ENCODE measurements at regions not wholly inside any gene's neighbourhood (a gene's known extent, or its start where the extent isn't known, plus 50 kb on each side); places are given as distances from the start of the nearest gene placed in this dataset.

GRCh38 chr12:124477107-124477915 is 90.1 kb downstream of the NCOR2 start (continued):
- TF ChIP-seq PML (IDR thresholded peaks at IDR 0.05; ENCODE audit: low read length), result peak; percentile 50; the same call in 1 of the 2 replicates
- TF ChIP-seq ZBTB33 (IDR thresholded peaks at IDR 0.05), result 0 out of 2 replicates have a peak, but pooled peaks have one; percentile 41
- TF ChIP-seq ATF2 (IDR thresholded peaks at IDR 0.05; ENCODE audit: low read length), result peak; percentile 82
- TF ChIP-seq CBFB (IDR thresholded peaks at IDR 0.05; ENCODE audit: low read depth), result 0 out of 2 replicates have a peak, but pooled peaks have one; percentile 26
- peak; percentile 67 for TF ChIP-seq KLF5 (IDR thresholded peaks at IDR 0.05; ENCODE audit: partially characterized antibody)
- TF ChIP-seq MTA2 (IDR thresholded peaks at IDR 0.05; ENCODE audit: low read depth), result no peak
- TF ChIP-seq EGR1 (IDR thresholded peaks at IDR 0.05; ENCODE audit: borderline replicate concordance in 1 of 2, low read depth in 2 of 2, low read length in 2 of 2), result peak in 1 of 2 experiments; percentile 60; a peak in 1 of 3 replicates
- peak in 1 of 2 experiments; percentile 55; a peak in 1 of 4 replicates for TF ChIP-seq IKZF2 (IDR thresholded peaks at IDR 0.05)
- no peak for TF ChIP-seq IKZF1 (conservative IDR thresholded peaks at IDR 0.05)

- SMC1A ChIA-PET (ENCODE audit: uncharacterized antibody, unreplicated experiment), result interaction anchor here (0.7 kb wide), 1 partner anchor 18 kb away, joined by 3 read pairs; no protein-coding TSS in a partner anchor
- Histone ChIP-seq H3K9ac (ENCODE audit: control insufficient read depth, insufficient read depth, low read length) (no peak overlapping the region), H2AFZ (ENCODE audit: control insufficient read depth, low read depth, low read length) (no peak overlapping the region), H3K4me3 (no peak overlapping the region), H3K27me3 (replicated peaks in 1 of 2; ENCODE audit: control insufficient read depth in 2 of 2, insufficient read depth in 2 of 2, low read length in 1 of 2) (no peaks in the 10 kb centered on the region), H3K36me3 (ENCODE audit: control insufficient read depth in 2 of 2, insufficient read depth in 2 of 2, low read length in 1 of 2) (peaks cover 27 to 54% of the 10 kb centered on the region in 2 experiments), H3K79me2 (ENCODE audit: control insufficient read depth, insufficient read depth, low read length) (peaks cover 24% of the 10 kb centered on the region), H3K4me1 (ENCODE audit: control insufficient read depth, insufficient read depth, low read length) (peaks cover 37% of the 10 kb centered on the region), H3K9me3 (replicated peaks; ENCODE audit: control insufficient read depth, insufficient read depth, low read length) (peaks cover 62% of the 10 kb centered on the region), H3K4me2 (ENCODE audit: control insufficient read depth, insufficient read depth) (no peak overlapping the region), H3K27ac (ENCODE audit: control insufficient read depth, insufficient read depth) (no peak overlapping the region), H4K20me1 (ENCODE audit: control insufficient read depth, insufficient read depth) (no peaks in the 10 kb centered on the region)
- WGBS (ENCODE audit: insufficient coverage, insufficient replicate concordance, low lambda C conversion rate, missing lambda C conversion rate), result 96% methylated on average over 10 of the region's 10 CpGs
- RAD21 ChIA-PET (ENCODE audit: unreplicated experiment), result no interaction called here
- POLR2A ChIA-PET, result no interaction called here
- intact Hi-C loops (cut with micrococcal nuclease; ENCODE audit: unreplicated experiment), result no loop called here
- DNase-seq (ENCODE audit: low read depth, low spot score) (no peak), ATAC-seq (no peak), FAIRE-seq (no peak)
- CTCF ChIA-PET, result no interaction called here
- in situ Hi-C loops (cut with MboI), result no loop called here
- no TSS peak for BruUV-seq (replicated peaks)
- TF ChIP-seq ZSCAN29 (IDR thresholded peaks at IDR 0.05) (no peak), ZNF622 (IDR thresholded peaks at IDR 0.05) (no peak), CBX5 (IDR thresholded peaks at IDR 0.05; ENCODE audit: low read depth) (no peak), TCF12 (IDR thresholded peaks at IDR 0.05; ENCODE audit: low read depth, low read length) (no peak), EGR1 (IDR thresholded peaks at IDR 0.05; ENCODE audit: borderline replicate concordance in 1 of 2, low read depth in 2 of 2, low read length in 2 of 2) (no peak), JUND (IDR thresholded peaks at IDR 0.05; ENCODE audit: low read depth, low read length) (no peak), MAX (IDR thresholded peaks at IDR 0.05; ENCODE audit: low read depth, low read length) (no peak)
Measured at GRCh38 chr12:124476011-124476400, 91.4 kb downstream of the NCOR2 start.

All from GM12878 (cell line).